ENCODE measurements at regions not wholly inside any gene's neighbourhood (a gene's known extent, or its start where the extent isn't known, plus 50 kb on each side); places are given as distances from the start of the nearest gene placed in this dataset.

DNA sequence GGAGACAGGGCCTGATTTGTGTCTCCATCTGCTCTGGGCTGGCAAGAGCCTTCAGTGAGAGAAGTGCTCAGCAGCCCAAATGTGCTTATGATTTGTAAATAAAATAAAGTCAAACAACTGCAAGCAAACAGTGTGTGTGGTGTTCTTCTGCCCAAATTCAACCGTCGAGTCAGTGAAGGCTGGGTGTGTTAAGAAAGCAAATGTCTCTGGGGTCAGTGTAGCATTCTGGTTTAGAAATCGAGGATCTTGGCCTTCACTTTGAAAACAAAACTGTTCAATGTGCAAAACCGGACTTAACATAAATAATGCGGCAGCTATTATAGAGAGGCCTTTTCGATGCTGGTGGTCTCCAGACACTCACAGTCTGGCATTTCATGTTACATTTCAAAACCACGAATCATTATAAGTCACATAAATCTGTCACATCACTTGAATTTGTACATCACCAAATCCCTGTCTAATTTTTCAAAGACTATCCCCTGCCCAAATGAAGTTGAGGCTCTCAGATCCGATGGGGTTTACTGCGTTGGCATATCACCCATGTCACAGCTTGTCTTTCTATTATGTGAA is 158.6 kb upstream of the MYOCD start:
- ATAC-seq (no peak), DNase-seq (no peak)
- no peaks in the 10 kb centered on the region for H3K27me3 Mint-ChIP-seq
- H3K4me1 Mint-ChIP-seq: no peaks in the 10 kb centered on the region
- peaks cover 0 to 10% of the 10 kb centered on the region in 2 donors for H3K9me3 Mint-ChIP-seq
- H3K4me3 Mint-ChIP-seq: no peak overlapping the region
- no peak overlapping the region for H3K27ac Mint-ChIP-seq

DNA sequence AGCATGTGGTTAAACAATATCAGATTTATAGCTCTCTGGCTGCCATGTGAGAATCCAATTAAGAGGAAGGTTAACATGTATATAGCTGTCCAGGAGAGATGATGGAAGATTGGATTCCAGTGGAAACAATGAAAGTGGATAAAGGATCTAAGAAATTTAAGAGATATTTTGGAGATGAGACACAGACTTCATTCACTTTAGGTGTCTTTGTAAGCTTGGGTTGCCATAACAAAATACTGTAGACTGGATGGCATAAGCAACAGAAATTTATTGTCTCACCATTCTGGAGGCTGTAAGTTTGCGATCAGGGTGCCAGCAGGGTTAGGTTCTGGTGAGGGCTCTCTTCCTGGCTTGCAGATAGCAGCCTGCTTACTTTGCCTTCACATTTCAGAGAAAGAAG is 155.9 kb upstream of the MYOCD start:
- Mint-ChIP-seq H3K27me3 (no peaks in the 10 kb centered on the region), H3K4me1 (no peaks in the 10 kb centered on the region), H3K27ac (no peak overlapping the region), H3K4me3 (no peak overlapping the region), H3K9me3 (peaks cover 0 to 10% of the 10 kb centered on the region in 2 donors)
- ATAC-seq: no peak
- DNase-seq: no peak

DNA sequence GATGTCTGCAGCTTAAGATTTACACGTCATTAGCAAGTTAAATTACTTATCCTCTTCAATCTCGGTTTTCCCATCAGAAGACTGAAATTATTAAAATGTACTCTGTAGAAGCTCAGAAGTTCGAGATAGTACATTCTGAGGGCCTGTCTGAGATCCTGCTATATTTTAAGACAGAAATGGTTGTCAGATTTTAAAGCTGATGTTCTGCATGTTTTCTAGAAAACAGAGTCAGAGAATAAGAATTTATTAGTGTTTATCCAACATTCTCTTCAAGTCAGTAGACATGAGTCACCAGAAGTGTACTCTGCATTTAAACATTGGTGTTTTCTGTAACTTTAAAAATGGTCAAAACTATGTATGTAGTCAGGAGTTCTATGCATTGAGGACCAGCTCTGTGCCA is 155.2 kb upstream of the MYOCD start:
- no peaks in the 10 kb centered on the region for H3K4me1 Mint-ChIP-seq
- DNase-seq (no peak), ATAC-seq (no peak)
- peaks cover 0 to 10% of the 10 kb centered on the region in 2 donors for H3K9me3 Mint-ChIP-seq
- H3K27ac Mint-ChIP-seq: no peak overlapping the region
- no peak overlapping the region for H3K4me3 Mint-ChIP-seq
- H3K27me3 Mint-ChIP-seq: no peaks in the 10 kb centered on the region

DNA sequence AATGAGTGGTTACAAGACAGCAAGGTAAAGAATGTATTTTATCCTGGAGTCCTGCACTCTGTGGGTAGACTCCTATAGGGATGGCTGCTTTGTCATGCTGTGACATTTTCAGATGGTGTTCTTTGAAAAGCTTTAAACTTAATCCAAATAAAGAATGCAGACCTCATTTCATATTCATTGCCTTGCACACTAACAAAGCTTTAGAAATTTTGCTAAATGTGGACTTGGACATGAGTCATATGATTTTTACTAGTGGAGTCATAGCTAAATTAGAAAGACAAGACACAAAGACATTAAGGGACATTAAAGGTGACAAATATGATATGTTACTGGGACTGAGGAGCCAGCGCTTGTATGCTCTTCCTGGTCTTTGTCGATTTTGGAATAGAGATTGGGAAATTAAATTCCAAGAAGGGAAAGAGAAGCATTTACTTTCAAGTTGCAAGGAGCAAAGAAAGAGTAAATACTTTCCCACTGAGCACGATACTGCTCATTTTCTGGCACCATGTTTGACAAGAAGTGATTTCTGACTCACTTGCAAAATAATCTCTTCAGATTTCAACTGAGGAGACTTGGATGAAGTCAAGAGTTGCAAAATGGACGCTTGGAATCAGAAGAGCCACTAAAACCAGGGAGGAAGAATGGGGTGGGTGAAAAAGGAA is 152.9 kb upstream of the MYOCD start:
- ATAC-seq: no peak
- H3K27me3 Mint-ChIP-seq: no peaks in the 10 kb centered on the region
- H3K27ac Mint-ChIP-seq: no peak overlapping the region
- no peaks in the 10 kb centered on the region for H3K4me1 Mint-ChIP-seq
- H3K4me3 Mint-ChIP-seq: no peak overlapping the region
- peaks cover 0 to 10% of the 10 kb centered on the region in 2 donors for H3K9me3 Mint-ChIP-seq
- DNase-seq: no peak

DNA sequence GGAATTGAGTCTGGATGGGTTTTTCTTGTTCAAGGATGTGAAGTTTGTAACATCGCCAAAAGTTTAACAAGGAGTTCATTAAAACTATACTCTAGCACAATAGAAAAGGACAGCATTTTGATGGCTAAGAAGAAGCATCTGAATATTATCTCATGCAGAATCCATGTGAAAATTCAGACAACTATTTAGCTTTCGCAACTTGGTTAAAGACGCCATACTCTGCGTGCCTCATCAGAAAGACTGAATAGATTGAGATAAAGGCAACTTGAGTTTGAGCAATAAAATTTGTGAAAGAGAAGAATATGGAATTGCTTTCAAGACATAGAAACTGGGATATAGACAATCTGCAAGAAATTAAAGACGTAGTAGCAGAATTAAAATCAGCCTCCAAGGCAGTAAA is 151.1 kb upstream of the MYOCD start:
- Mint-ChIP-seq H3K4me1 (no peaks in the 10 kb centered on the region), H3K27me3 (no peaks in the 10 kb centered on the region), H3K27ac (no peak overlapping the region), H3K9me3 (peaks cover 0 to 4% of the 10 kb centered on the region in 2 donors), H3K4me3 (no peak overlapping the region)
- ATAC-seq: no peak
- DNase-seq: no peak

DNA sequence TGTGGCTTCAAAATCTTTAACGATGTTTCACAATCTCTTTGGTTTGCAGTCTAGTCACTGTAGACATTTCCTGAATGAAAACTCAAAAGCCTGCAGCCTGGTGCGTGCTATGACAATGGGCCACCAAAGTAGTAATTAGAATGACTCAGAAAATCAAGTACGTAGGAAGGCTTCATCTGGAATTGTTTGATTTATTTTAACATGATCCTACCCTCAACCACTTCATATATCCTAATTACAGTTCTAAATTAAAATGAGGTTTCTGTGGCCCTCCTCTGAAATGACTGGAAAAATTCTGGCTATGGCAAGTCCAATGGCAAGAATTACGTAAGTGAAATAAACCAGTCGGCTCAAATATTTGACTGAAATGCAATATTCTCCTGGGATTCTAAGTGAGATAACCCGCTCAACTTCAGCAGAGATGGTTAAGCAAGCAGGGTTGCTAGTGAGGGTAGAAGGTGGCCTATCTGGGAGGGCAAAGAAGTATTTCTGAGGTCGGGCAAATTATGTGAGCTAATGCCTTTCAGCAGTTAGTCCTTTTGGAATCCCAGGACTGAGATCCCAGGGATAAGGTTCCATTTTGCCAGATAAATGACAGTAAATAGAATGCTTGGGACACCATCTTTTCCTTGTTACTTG is 145.6 kb upstream of the MYOCD start:
- ATAC-seq (no peak), DNase-seq (no peak)
- no peaks in the 10 kb centered on the region for H3K4me1 Mint-ChIP-seq
- H3K4me3 Mint-ChIP-seq: no peak overlapping the region
- no peak overlapping the region for H3K27ac Mint-ChIP-seq
- H3K9me3 Mint-ChIP-seq: peaks cover 0 to 5% of the 10 kb centered on the region in 2 donors
- peaks cover 5% of the 10 kb centered on the region for H3K27me3 Mint-ChIP-seq

DNA sequence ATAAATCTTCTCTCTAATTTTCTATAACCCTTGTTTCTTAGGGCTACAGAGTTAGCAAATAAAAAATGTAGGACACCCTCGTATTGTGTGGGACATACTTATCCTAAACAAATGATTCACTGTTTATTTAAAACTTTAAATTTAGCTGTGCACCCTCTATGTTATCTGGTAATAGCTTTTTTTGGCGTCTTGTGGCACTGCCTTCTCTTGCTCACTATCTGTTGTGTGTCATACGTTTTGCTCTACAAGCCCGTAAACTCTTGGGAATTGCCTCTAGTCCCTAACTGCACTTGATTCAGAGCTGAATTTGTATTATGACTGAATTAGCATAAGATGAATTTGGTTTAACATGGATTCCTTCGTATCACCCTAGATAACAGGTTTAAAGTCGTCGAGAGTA is 144.3 kb upstream of the MYOCD start:
- no peak overlapping the region for H3K27ac Mint-ChIP-seq
- H3K4me1 Mint-ChIP-seq: no peaks in the 10 kb centered on the region
- no peak overlapping the region for H3K4me3 Mint-ChIP-seq
- peaks cover 0 to 5% of the 10 kb centered on the region in 2 donors for H3K9me3 Mint-ChIP-seq
- ATAC-seq: no peak
- peaks cover 5% of the 10 kb centered on the region for H3K27me3 Mint-ChIP-seq
- DNase-seq: no peak

DNA sequence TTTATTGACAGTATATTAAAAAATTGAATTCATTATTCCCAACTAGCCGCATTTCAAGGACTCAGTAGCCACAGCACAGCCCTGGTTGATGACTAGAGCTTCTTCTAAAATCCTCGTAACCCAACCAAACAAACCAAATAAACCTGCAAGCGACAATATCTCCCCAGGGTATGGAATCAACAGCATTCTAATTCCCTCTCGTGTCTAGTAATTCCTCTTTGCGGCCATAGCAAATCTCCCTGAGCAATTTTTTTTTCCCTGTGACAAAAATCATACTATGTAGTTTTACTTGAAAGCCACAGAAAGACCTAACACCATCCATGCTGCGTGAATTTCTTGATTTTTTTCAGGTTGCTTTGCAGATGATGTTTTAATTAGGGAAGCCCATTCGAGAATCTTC is 143.4 kb upstream of the MYOCD start:
- no peak overlapping the region for H3K4me3 Mint-ChIP-seq

DNA sequence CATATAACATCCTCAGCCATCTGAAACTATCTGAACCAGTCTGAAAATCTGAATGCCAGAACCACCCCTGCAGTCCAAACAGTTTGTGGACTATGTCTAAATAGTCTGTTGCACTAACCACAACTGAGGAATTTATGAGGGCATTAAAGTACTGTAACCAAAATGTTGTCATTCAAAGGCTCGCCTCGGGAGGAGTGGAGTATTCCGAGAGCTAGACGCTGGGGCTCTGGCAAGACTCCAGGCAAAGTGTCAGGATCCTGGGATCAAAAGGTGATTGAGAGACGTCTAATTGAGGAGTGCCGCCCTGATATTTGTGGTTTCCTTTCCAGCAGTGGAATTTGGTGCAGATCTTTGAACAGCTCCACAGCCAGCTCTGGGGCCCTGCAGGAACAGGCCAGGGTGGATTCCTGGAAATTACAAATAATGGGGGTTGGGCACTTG is 142.9 kb upstream of the MYOCD start:
- no peak for ATAC-seq
- DNase-seq: no peak
- Mint-ChIP-seq H3K27ac (no peak overlapping the region), H3K27me3 (peaks cover 5% of the 10 kb centered on the region), H3K4me1 (no peaks in the 10 kb centered on the region), H3K4me3 (no peak overlapping the region), H3K9me3 (peaks cover 0 to 5% of the 10 kb centered on the region in 2 donors)

More for the DNA sequence above, 143.4 kb upstream of the MYOCD start:
- DNase-seq: no peak
- no peak for ATAC-seq
- Mint-ChIP-seq H3K9me3 (peaks cover 0 to 5% of the 10 kb centered on the region in 2 donors), H3K4me1 (no peaks in the 10 kb centered on the region), H3K27ac (no peak overlapping the region), H3K27me3 (peaks cover 5% of the 10 kb centered on the region)

DNA sequence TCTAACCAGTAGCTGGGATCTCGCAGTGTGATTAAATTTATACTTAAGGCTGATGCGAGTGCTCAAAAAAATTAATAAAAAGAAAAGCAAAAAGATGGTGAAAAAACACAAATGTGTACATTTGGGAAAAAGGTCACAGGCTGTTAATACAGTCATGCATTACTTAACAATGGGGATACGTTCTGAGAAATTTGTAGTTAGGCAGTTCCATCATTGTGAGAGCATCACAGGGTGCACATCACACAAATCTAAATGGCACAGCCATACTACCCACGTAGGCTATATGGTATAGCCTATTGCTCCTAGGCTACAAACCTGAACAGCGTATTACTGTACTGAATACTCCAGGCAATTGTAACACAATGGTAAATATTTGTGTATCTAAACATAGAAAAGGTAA is 142.4 kb upstream of the MYOCD start:
- Mint-ChIP-seq H3K27me3 (peaks cover 5% of the 10 kb centered on the region), H3K4me3 (no peak overlapping the region), H3K9me3 (peaks cover 0 to 5% of the 10 kb centered on the region in 2 donors), H3K4me1 (no peaks in the 10 kb centered on the region), H3K27ac (no peak overlapping the region)
- ATAC-seq: no peak
- no peak for DNase-seq

DNA sequence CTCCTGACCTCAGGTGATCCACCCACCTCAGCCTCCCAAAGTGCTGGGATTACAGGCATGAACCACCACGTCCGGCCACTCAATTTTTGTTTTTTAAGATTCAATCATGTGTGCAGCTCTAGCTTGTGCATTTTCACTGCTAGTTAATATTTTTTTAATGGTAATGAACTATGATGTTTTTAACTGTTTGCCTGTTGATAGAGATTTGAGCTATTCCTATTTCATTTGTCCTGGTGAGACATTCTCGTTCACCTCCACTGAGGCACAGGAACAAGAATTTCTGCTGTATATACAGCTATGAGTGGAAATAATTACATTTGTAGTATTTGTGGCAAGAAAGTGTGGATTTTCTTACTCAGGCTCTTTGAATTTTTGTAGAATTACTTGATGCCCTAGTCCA is 137.7 kb upstream of the MYOCD start:
- Mint-ChIP-seq H3K9me3 (no peaks in the 10 kb centered on the region), H3K4me1 (no peaks in the 10 kb centered on the region), H3K4me3 (no peak overlapping the region), H3K27me3 (no peaks in the 10 kb centered on the region), H3K27ac (no peak overlapping the region)
- DNase-seq: no peak
- ATAC-seq: no peak

DNA sequence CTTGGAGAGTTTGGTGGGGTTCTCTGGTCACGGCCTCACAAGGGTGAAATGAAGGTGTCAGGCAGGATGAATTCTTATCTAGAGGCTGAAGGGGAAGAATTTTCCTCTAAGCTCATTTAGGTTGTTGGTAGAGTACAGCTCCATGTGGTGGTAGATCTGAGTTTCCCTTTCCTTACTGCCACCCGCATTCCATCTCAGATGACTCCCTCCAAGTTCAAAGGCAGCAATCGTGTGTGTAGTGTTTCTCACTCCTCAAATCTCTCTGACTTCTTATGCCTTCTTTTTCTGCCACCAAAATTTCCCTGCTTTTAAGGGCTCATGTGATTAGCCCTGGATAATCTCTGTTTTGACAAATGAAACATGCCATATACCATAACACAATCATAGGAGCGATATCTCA is 135.5 kb upstream of the MYOCD start:
- Mint-ChIP-seq H3K4me3 (no peak overlapping the region), H3K27me3 (no peaks in the 10 kb centered on the region), H3K4me1 (no peaks in the 10 kb centered on the region), H3K27ac (no peak overlapping the region), H3K9me3 (no peaks in the 10 kb centered on the region)
- ATAC-seq (no peak), DNase-seq (no peak)

DNA sequence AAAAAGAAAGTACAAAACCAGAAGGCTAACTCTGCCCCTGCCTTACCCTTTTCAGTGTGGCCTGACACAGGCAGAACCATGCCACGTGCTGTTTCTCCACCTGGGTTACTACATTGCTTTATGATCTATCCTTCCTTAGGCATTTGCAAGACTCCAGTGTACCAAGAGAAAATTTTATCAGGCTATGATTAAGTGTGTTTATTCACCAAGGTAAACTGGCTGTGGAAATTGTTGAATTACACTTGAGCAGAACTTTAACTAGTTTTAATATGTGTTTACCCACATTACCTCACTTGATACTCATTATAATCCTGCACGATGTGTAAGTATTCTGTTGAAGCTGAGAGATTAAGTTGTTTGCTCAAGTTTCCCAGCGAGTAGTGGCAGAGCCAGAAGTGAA is 129.7 kb upstream of the MYOCD start:
- ATAC-seq: no peak

DNA sequence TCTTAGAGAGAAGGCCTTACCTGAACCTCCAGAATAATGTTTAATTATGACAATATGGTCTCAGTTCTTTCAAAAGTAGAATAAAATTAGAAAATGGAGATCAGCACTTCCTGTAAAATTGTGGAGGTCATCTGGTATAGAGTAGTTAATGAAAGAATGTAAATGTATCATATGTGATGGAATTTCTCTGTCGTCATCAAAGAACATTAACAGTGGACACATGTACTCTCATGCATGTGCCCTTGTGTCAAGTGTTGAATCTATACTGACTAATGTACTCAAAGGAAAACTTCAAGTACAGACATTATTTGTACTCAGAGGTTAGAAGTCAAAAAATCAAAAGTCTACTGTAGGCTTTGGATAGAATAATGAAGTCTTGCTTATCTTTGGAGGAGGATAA is 129.2 kb upstream of the MYOCD start:
- DNase-seq (no peak), ATAC-seq (no peak)
- no peaks in the 10 kb centered on the region for H3K4me1 Mint-ChIP-seq
- H3K4me3 Mint-ChIP-seq: no peak overlapping the region
- H3K9me3 Mint-ChIP-seq: no peaks in the 10 kb centered on the region
- no peaks in the 10 kb centered on the region for H3K27me3 Mint-ChIP-seq
- no peak overlapping the region for H3K27ac Mint-ChIP-seq

More for the DNA sequence above, 129.7 kb upstream of the MYOCD start:
- Mint-ChIP-seq H3K4me3 (no peak overlapping the region), H3K4me1 (no peaks in the 10 kb centered on the region), H3K27ac (no peak overlapping the region), H3K27me3 (no peaks in the 10 kb centered on the region), H3K9me3 (no peaks in the 10 kb centered on the region)
- DNase-seq: no peak

DNA sequence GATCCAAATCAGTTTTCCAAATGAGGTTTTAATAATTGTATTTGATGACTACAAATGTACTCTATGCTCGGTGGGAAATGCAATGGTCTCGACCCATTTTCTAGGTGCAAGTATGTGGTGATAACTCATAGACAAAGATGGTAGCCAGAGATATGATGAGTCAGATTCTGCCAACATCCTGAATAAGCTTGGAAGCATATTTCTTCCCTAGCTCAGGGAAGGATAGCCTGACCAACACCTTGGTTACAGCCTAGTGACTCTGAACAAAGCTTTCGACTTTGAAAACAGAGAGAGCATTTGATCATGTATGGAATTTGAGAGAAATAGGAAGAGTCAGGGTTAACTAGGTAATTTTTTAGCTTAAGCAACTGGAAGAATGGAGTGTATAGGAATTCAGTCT is 128.3 kb upstream of the MYOCD start:
- Mint-ChIP-seq H3K4me1 (no peaks in the 10 kb centered on the region), H3K27me3 (no peaks in the 10 kb centered on the region), H3K27ac (no peak overlapping the region), H3K4me3 (no peak overlapping the region), H3K9me3 (no peaks in the 10 kb centered on the region)
- no peak for ATAC-seq
- no peak for DNase-seq

DNA sequence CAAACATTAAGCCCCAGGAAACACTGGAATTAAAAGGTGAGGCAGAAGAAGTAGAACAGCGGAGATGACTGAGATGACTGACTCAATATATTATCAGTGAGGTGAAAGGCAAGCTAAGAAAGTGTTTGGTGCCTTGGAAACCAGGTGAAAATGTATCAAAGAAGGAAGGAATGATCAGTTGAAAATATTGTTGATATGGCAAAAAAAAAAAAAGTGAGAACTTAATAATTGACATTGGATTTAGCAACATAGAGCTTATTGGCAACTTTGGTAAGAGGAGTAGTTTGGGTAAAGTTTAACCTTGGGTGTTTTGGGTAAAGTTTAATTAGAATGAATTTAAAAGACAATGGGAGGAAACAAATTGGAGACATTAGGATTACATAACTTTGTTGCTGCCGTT is 127.7 kb upstream of the MYOCD start:
- Mint-ChIP-seq H3K9me3 (no peaks in the 10 kb centered on the region), H3K27me3 (no peaks in the 10 kb centered on the region), H3K4me1 (no peaks in the 10 kb centered on the region), H3K27ac (no peak overlapping the region), H3K4me3 (no peak overlapping the region)
- DNase-seq (no peak), ATAC-seq (no peak)
